CD4-positive, alpha-beta T cell (primary cell): ENCODE measurements at regions not wholly inside any gene's neighbourhood (a gene's known extent, or its start where the extent isn't known, plus 50 kb on each side); places are given as distances from the start of the nearest gene placed in this dataset.

Experiments
- ATAC-seq: fragments of 200-7000 bp; cut with Tn5 transposase; one replicate; pipeline ENCODE4 v1.10.0; 2022; ENCODE audit warnings: mild to moderate bottlenecking; ENCODE audit not compliant: poor library complexity
- CTCF ChIA-PET: fragments of 350-600 bp; sonication (Branson Sonifier 250); formaldehyde crosslinking; loops from one replicate; lab custom pipeline; 2021; ENCODE audit warnings: antibody characterized with exemption, inconsistent platforms; lab: Charles Lee
- POLR2A ChIA-PET: fragments of 350-600 bp; sonication (Branson Sonifier 250); formaldehyde crosslinking; loops from one replicate; lab custom pipeline; 2021; ENCODE audit warnings: antibody characterized with exemption, inconsistent platforms; lab: Charles Lee
- DNase-seq, 14 experiments: peaks; one replicate each; pipeline ENCODE4 v3.0.0-alpha.2; 2013 to 2020; ENCODE audit warnings: mixed read lengths in 2 of 14
- H3K27ac ChIP-seq, 2 donors: one replicate each; pipeline versions ENCODE4 v1.5.1 to v1.7.0; 2013; ENCODE audit warnings: low read length in 2 of 2, low read depth in 1 of 2, mild to moderate bottlenecking in 1 of 2
- H3K27me3 ChIP-seq, 2 experiments: 1 replicate in 1 of 2; 2 replicates in 1 of 2; pipeline versions ENCODE4 v1.6.1 to v1.7.0; 2013; ENCODE audit warnings: low read length in 2 of 2, control low read depth in 1 of 2, mild to moderate bottlenecking in 1 of 2, moderate library complexity in 1 of 2; ENCODE audit not compliant: insufficient read depth in 2 of 2, control insufficient read depth in 1 of 2
- H3K36me3 ChIP-seq: one replicate; pipeline ENCODE4 v1.6.1; 2013; ENCODE audit warnings: low read length, control low read depth; ENCODE audit not compliant: insufficient read depth
- H3K4me1 ChIP-seq: one replicate; pipeline ENCODE4 v1.6.1; 2013; ENCODE audit warnings: low read length, control low read depth; ENCODE audit not compliant: insufficient read depth
- H3K4me3 ChIP-seq: one replicate; pipeline ENCODE4 v1.5.1; 2013; ENCODE audit warnings: mild to moderate bottlenecking, low read length, moderate library complexity
- H3K9me3 ChIP-seq, 2 experiments: 1 replicate in 1 of 2; 2 replicates in 1 of 2; pipeline versions ENCODE4 v1.6.1 to v1.7.0; 2013; ENCODE audit warnings: low read length in 2 of 2, mild to moderate bottlenecking in 2 of 2, control low read depth in 1 of 2, moderate library complexity in 1 of 2; ENCODE audit not compliant: control insufficient read depth in 1 of 2, insufficient read depth in 1 of 2
- H3K27ac Mint-ChIP-seq: one replicate; pipeline ENCODE4 v1.8.0; 2020; ENCODE audit warnings: mixed read lengths
- H3K27me3 Mint-ChIP-seq: one replicate; pipeline ENCODE4 v1.8.0; 2021; ENCODE audit warnings: mixed read lengths
- H3K36me3 Mint-ChIP-seq: one replicate; pipeline ENCODE4 v1.8.0; 2021; ENCODE audit warnings: low read depth, mixed read lengths
- H3K4me1 Mint-ChIP-seq: one replicate; pipeline ENCODE4 v1.8.0; 2021; ENCODE audit warnings: low read depth, mixed read lengths
- H3K4me3 Mint-ChIP-seq: one replicate; pipeline ENCODE4 v1.8.0; 2020; ENCODE audit warnings: mild to moderate bottlenecking, mixed read lengths
- H3K9me3 Mint-ChIP-seq: one replicate; pipeline ENCODE4 v1.8.0; 2020; ENCODE audit warnings: mixed read lengths
- intact Hi-C, 2 experiments: fragments of 100-400 bp; cut with DNase I in 1 of 2; cut with micrococcal nuclease in 1 of 2; formaldehyde crosslinking; loops; one replicate each; pipeline versions ENCODE4 v1.15.1 to v1.9.0; 2023 to 2025; cut with DNase I, micrococcal nuclease
- TF ChIP-seq, protein P1 (sequence below): fragments of 200-600 bp; IDR thresholded peaks from one replicate; pipeline ENCODE4 v1.8.0; 2022; ENCODE audit warnings: antibody characterized with exemption, mild to moderate bottlenecking

DNA sequence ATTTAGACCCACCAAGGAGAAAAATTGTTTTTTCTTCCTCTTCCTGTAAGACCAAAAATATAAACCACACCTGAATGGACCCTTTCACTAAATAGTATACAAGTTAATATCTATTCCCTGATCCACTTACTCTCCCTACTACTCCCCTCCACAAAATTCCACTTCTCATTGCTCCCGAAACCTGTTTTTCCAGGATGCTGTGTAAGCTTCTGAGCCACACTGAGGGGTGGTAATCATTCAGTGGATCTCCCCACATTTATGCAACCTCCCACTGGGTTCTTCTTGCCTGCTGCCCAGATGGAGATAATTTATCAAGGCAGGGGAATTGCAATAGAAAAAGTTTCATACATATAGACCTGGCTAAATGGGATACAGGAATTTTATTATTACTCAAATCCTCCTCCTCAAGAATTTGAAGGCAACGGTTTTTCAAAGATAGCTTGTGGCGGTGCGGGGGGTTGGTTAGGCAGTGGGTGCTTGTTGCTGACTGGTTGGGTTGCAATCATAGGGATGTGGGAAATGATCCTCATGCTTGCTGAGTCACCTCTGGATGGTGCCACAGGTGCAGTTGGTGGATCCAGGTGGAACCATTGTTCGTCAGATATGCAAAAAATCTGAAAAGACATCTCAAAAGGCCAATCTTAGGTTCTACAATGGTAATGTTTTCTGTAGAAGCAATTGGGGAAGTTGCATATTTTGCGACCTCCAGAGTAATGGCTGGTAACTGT, 970.3 kb downstream of the CNTNAP5 start:
- no peak for DNase-seq
- no peaks in the 10 kb centered on the region for H3K4me1 ChIP-seq
- H3K4me1 Mint-ChIP-seq: no peaks in the 10 kb centered on the region
- H3K9me3 ChIP-seq: no peaks in the 10 kb centered on the region
- TF ChIP-seq, protein P1, sequence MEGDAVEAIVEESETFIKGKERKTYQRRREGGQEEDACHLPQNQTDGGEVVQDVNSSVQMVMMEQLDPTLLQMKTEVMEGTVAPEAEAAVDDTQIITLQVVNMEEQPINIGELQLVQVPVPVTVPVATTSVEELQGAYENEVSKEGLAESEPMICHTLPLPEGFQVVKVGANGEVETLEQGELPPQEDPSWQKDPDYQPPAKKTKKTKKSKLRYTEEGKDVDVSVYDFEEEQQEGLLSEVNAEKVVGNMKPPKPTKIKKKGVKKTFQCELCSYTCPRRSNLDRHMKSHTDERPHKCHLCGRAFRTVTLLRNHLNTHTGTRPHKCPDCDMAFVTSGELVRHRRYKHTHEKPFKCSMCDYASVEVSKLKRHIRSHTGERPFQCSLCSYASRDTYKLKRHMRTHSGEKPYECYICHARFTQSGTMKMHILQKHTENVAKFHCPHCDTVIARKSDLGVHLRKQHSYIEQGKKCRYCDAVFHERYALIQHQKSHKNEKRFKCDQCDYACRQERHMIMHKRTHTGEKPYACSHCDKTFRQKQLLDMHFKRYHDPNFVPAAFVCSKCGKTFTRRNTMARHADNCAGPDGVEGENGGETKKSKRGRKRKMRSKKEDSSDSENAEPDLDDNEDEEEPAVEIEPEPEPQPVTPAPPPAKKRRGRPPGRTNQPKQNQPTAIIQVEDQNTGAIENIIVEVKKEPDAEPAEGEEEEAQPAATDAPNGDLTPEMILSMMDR: no peak
- no peak overlapping the region for H3K4me3 Mint-ChIP-seq
- intact Hi-C loops: no loop called here
- POLR2A ChIA-PET: no interaction called here
- H3K4me3 ChIP-seq: no peak overlapping the region
- no peak for ATAC-seq
- H3K27me3 ChIP-seq: no peaks in the 10 kb centered on the region
- no peaks in the 10 kb centered on the region for H3K27me3 Mint-ChIP-seq
- CTCF ChIA-PET: no interaction called here
- no peaks in the 10 kb centered on the region for H3K36me3 Mint-ChIP-seq
- no peak overlapping the region for H3K27ac Mint-ChIP-seq
- H3K27ac ChIP-seq: no peak overlapping the region
- H3K36me3 ChIP-seq: no peaks in the 10 kb centered on the region
- peaks cover 13% of the 10 kb centered on the region for H3K9me3 Mint-ChIP-seq

- ATAC-seq (no peak), DNase-seq (no peak)
- Mint-ChIP-seq H3K36me3 (no peaks in the 10 kb centered on the region), H3K27me3 (no peaks in the 10 kb centered on the region), H3K4me3 (no peak overlapping the region), H3K4me1 (no peaks in the 10 kb centered on the region), H3K9me3 (peaks cover 6% of the 10 kb centered on the region), H3K27ac (no peak overlapping the region)
- Histone ChIP-seq H3K27ac (no peak overlapping the region), H3K9me3 (no peaks in the 10 kb centered on the region), H3K4me1 (no peaks in the 10 kb centered on the region), H3K27me3 (no peaks in the 10 kb centered on the region), H3K4me3 (no peak overlapping the region), H3K36me3 (no peaks in the 10 kb centered on the region)
- TF ChIP-seq, protein P1: no peak
- POLR2A ChIA-PET: no interaction called here
- intact Hi-C loops: no loop called here
- CTCF ChIA-PET: no interaction called here
Observed at GRCh38 chr2:124996406-124996805, 971.3 kb downstream of the CNTNAP5 start.

DNA sequence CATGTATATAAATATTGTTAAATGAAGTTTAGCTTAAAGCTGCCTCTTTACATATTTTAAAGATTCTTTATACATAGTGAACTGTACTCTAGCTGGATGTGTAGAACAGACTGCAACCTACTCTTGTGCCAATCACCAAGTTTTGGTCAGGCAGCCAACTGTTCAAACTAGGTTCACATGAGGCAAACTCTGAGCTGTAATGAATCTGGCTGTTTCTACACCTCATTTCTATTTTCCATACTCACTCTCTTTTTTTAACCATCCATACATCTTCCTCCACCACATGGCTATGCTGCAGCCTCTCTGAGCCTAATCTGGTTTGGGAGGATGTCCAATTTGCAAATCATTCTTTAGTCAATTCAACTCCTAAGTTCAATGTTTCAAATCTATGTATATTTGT, 974.8 kb downstream of the CNTNAP5 start:
- no peak overlapping the region for H3K4me3 ChIP-seq
- H3K36me3 ChIP-seq: no peaks in the 10 kb centered on the region
- Mint-ChIP-seq H3K4me3 (no peak overlapping the region), H3K4me1 (no peaks in the 10 kb centered on the region), H3K9me3 (peaks cover 10% of the 10 kb centered on the region), H3K27ac (no peak overlapping the region), H3K27me3 (no peaks in the 10 kb centered on the region), H3K36me3 (no peaks in the 10 kb centered on the region)
- no peak overlapping the region for H3K27ac ChIP-seq
- ATAC-seq (no peak), DNase-seq (no peak)
- intact Hi-C loops: no loop called here
- TF ChIP-seq, protein P1: no peak
- POLR2A ChIA-PET: no interaction called here
- no peaks in the 10 kb centered on the region for H3K27me3 ChIP-seq
- CTCF ChIA-PET: no interaction called here
- no peaks in the 10 kb centered on the region for H3K9me3 ChIP-seq
- H3K4me1 ChIP-seq: no peaks in the 10 kb centered on the region
